ENCODE measurements at regions not wholly inside any gene's neighbourhood (a gene's known extent, or its start where the extent isn't known, plus 50 kb on each side); places are given as distances from the start of the nearest gene placed in this dataset.

DNA sequence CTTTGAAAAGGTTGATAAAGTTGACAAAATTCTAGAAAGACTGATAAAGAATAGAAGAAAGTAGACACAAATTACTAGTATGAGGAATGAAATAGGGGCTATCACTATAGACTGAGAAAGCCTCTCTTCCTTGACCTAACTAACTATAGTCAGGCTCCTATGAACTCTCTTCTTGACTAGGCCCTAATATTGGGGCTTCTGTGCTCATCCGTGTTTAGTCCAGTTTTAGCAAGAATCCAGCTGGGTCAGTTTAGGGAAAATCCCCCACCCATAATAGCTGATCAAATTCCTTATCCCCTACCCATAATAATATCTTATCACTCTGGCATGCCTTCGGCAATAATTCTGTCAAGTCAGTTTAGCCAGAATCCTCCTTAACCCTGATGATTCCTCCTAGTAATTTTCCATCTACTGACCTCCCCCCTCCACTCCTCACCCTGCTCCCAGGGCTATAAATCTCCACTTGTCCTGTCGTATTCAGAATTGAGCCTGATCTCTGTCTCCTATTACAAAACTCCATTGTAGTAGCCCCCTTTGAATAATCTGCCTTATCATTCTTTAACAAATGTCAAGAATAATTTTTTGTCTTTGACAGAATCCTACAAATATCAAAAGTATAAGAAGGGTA, 138.1 kb downstream of the TFAP2A start:
- H3K4me1 ChIP-seq (ENCODE audit: low read depth), result no peaks in the 10 kb centered on the region
- no peak overlapping the region for H3K4me3 ChIP-seq
- H3K36me3 ChIP-seq, result no peaks in the 10 kb centered on the region
- TF ChIP-seq, protein P1, sequence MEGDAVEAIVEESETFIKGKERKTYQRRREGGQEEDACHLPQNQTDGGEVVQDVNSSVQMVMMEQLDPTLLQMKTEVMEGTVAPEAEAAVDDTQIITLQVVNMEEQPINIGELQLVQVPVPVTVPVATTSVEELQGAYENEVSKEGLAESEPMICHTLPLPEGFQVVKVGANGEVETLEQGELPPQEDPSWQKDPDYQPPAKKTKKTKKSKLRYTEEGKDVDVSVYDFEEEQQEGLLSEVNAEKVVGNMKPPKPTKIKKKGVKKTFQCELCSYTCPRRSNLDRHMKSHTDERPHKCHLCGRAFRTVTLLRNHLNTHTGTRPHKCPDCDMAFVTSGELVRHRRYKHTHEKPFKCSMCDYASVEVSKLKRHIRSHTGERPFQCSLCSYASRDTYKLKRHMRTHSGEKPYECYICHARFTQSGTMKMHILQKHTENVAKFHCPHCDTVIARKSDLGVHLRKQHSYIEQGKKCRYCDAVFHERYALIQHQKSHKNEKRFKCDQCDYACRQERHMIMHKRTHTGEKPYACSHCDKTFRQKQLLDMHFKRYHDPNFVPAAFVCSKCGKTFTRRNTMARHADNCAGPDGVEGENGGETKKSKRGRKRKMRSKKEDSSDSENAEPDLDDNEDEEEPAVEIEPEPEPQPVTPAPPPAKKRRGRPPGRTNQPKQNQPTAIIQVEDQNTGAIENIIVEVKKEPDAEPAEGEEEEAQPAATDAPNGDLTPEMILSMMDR (IDR thresholded peaks at IDR 0.05; ENCODE audit: low read depth, low read length), result no peak
- H3K9me3 ChIP-seq (ENCODE audit: low read depth), result no peaks in the 10 kb centered on the region
- no peak for DNase-seq (ENCODE audit: low read depth in 1 of 2, low spot score in 1 of 2)
- H3K27ac ChIP-seq, result no peak overlapping the region
- H3K27me3 ChIP-seq, result no peaks in the 10 kb centered on the region

DNA sequence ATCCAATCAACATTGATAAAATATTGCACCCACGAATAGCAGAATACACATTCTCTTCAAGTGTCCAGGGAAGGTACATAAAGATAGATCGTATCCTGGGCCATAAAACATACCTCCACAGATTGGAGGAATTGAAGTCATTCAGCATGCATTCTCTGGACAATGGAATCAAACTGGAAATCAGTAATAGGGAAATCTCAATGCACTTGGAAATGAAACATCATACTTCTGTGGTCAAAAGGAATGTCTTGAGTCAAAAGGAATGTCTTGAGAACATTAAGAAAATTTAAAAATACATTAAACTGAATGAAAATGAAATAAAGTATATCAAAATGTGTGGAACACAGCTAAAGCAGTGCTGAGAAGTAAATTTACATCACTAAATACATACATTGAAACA, 138.8 kb downstream of the TFAP2A start:
- H3K4me3 ChIP-seq, result no peak overlapping the region
- TF ChIP-seq, protein P1 (IDR thresholded peaks at IDR 0.05; ENCODE audit: low read depth, low read length), result no peak
- peaks cover 6% of the 10 kb centered on the region for H3K27me3 ChIP-seq
- DNase-seq (ENCODE audit: low read depth in 1 of 2, low spot score in 1 of 2), result no peak
- no peaks in the 10 kb centered on the region for H3K4me1 ChIP-seq (ENCODE audit: low read depth)
- H3K27ac ChIP-seq, result no peak overlapping the region
- no peaks in the 10 kb centered on the region for H3K36me3 ChIP-seq
- no peaks in the 10 kb centered on the region for H3K9me3 ChIP-seq (ENCODE audit: low read depth)

DNA sequence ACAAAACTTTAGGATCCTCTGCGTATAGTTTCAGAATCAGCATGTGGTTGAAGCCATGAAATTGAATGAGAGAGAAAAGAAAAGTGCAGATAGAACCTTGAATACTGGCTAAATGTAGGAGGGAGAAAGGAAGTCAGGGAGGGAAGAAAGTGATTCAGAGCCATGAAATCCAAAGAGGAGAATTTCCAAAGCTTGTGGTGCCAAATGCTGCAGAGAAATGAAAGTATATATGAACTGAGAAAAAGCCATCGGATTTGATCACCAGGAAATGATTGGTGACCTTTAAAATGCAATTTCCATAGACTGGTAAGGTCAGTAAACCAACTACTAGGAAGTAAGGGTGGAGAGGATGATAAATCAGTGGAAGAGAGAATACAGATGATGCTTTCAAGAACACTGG, 142.3 kb downstream of the TFAP2A start:
- DNase-seq (ENCODE audit: low read depth in 1 of 2, low spot score in 1 of 2), result no peak
- H3K36me3 ChIP-seq, result no peaks in the 10 kb centered on the region
- no peaks in the 10 kb centered on the region for H3K4me1 ChIP-seq (ENCODE audit: low read depth)
- H3K27me3 ChIP-seq, result peaks cover 36% of the 10 kb centered on the region
- H3K4me3 ChIP-seq, result no peak overlapping the region
- H3K27ac ChIP-seq, result no peak overlapping the region
- no peaks in the 10 kb centered on the region for H3K9me3 ChIP-seq (ENCODE audit: low read depth)
- TF ChIP-seq, protein P1 (IDR thresholded peaks at IDR 0.05; ENCODE audit: low read depth, low read length), result no peak

DNA sequence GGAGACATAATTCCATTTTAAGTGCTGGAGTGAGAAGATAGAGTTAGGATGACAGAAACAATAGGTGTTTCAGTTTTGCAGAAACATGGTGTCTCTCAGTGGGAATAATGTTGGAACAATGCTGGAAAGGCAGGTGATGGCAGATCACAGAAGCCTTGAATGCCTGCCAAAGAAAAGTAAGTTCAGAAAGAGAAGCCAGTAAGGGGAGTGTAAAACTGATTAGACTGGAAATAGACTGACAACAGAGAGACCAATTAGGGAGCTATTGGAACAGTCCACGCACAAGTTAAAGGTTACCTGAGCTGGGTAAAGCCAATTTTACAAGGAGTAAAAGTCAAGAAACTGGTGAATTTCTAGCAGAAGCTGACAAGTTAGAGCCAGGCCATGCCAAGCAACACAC, 142.9 kb downstream of the TFAP2A start:
- H3K9me3 ChIP-seq (ENCODE audit: low read depth), result no peaks in the 10 kb centered on the region
- TF ChIP-seq, protein P1 (IDR thresholded peaks at IDR 0.05; ENCODE audit: low read depth, low read length), result no peak
- H3K27me3 ChIP-seq, result peaks cover 43% of the 10 kb centered on the region
- H3K36me3 ChIP-seq, result no peaks in the 10 kb centered on the region
- no peak for DNase-seq (ENCODE audit: low read depth in 1 of 2, low spot score in 1 of 2)
- H3K4me1 ChIP-seq (ENCODE audit: low read depth), result no peaks in the 10 kb centered on the region
- no peak overlapping the region for H3K4me3 ChIP-seq
- no peak overlapping the region for H3K27ac ChIP-seq

DNA sequence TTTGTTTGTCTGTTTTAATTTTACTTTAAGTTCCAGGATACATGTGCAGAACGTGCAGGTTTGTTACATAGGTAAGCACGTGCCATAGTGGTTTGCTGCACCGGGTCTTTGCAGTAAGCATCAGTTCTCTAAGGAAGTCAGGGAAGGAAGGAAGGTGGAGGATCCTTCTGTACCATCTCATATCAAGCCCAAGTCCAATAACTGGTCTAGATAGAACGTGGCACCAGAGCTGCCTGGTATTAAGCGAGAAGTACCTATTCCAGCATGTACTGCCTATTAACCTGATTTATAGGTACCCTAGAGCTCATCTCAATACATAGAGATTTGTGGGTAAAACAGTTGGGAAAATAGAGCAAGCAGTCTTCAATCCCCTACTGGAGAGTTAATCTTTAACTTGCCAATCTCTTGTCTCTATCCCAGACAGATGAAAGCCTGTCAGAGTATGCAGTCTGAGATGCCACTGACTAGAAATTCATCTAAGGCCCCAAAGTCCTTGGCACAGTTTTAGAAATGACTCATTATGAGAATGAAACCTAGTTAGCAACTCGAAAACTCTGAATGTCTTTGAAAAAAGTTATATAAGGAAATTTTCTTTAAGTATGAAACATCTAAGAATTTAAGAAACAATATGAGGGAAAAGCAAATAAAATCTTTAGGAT, 144.9 kb downstream of the TFAP2A start:
- TF ChIP-seq, protein P1 (IDR thresholded peaks at IDR 0.05; ENCODE audit: low read depth, low read length), result no peak
- no peaks in the 10 kb centered on the region for H3K9me3 ChIP-seq (ENCODE audit: low read depth)
- DNase-seq (ENCODE audit: low read depth in 1 of 2, low spot score in 1 of 2), result no peak
- H3K27me3 ChIP-seq, result peaks cover 47% of the 10 kb centered on the region
- no peak overlapping the region for H3K27ac ChIP-seq
- no peaks in the 10 kb centered on the region for H3K4me1 ChIP-seq (ENCODE audit: low read depth)
- no peak overlapping the region for H3K4me3 ChIP-seq
- no peaks in the 10 kb centered on the region for H3K36me3 ChIP-seq
